Type B pancreatic cell (in vitro differentiated cells): ENCODE measurements at regions not wholly inside any gene's neighbourhood (a gene's known extent, or its start where the extent isn't known, plus 50 kb on each side); places are given as distances from the start of the nearest gene placed in this dataset.
A peak's percentile ranks its signal among the peaks of the same experiment; 100 is the strongest.
"Not testable (repeated sequence)": the region's sequence is repeated elsewhere in the genome, so short reads cannot be mapped to it uniquely, and the experiment has no call there.

Experiments
- DNase-seq: peaks from one replicate; pipeline ENCODE4 v3.0.0; 2021; ENCODE audit warnings: mixed read lengths; ENCODE audit not compliant: unreplicated experiment; ENCODE audit errors: extremely low spot score
- H3K27ac Mint-ChIP-seq: 2 replicates; pipeline ENCODE4 v1.8.0; 2021; ENCODE audit warnings: mild to moderate bottlenecking, mixed read lengths
- H3K27me3 Mint-ChIP-seq: 2 replicates; pipeline ENCODE4 v1.8.0; 2021; ENCODE audit warnings: mixed read lengths
- H3K36me3 Mint-ChIP-seq: 2 replicates; pipeline ENCODE4 v1.8.0; 2021; ENCODE audit warnings: mixed read lengths
- H3K4me1 Mint-ChIP-seq: one replicate; pipeline ENCODE4 v1.8.0; 2021; ENCODE audit warnings: mixed read lengths; ENCODE audit not compliant: unreplicated experiment
- H3K4me3 Mint-ChIP-seq: 2 replicates; pipeline ENCODE4 v1.8.0; 2021; ENCODE audit warnings: mild to moderate bottlenecking, mixed read lengths
- H3K9me3 Mint-ChIP-seq: 2 replicates; pipeline ENCODE4 v1.8.0; 2021; ENCODE audit warnings: mixed read lengths
- TF ChIP-seq, protein P1 (sequence below): fragments of 200-600 bp; sonication (generic); conservative IDR thresholded peaks from 2 replicates; pipeline ENCODE4 v1.5.0; 2021; ENCODE audit warnings: antibody characterized with exemption, mild to moderate bottlenecking

DNA sequence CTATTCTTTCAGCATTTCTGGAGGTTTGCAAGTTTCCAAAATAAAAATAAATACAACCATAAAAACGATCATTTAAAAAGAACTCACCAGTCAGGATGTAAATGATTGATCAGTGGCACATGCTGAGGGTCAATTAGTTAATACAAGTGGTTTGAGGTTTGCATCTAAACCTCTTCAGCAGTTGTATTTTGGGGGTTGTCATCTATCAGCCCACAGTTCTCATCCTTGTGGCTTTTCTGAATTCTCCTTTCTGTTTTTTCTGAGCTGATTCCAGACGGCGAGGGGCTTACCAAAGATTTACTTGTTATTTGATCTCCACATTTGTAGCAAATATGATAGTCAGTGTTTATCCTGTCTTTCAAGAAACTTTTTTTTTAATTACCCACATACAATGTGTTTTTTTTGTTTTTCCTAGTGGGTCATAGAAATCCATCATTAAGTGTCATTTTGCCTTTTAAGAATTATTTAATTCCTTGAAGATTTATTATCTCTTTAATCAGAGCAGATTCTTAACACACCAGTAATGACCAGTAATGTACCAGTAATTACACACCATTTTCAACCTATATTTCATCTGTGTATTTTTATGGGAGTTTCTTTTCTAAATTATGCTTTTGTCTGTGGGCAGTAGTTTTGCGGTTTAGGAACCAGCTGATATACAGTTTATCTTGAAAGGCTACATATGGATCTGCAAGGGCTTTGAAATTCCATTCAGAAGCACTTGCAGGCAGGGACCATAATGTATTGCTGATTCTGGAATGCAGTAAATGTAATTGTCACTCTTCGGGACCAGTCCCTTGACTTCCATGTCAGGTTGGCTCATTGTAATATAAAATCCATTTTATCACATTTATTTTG is 56.3 kb upstream of the DAAM1 start:
- DNase-seq, result no peak
- H3K4me3 Mint-ChIP-seq, result no peak overlapping the region
- TF ChIP-seq, protein P1, sequence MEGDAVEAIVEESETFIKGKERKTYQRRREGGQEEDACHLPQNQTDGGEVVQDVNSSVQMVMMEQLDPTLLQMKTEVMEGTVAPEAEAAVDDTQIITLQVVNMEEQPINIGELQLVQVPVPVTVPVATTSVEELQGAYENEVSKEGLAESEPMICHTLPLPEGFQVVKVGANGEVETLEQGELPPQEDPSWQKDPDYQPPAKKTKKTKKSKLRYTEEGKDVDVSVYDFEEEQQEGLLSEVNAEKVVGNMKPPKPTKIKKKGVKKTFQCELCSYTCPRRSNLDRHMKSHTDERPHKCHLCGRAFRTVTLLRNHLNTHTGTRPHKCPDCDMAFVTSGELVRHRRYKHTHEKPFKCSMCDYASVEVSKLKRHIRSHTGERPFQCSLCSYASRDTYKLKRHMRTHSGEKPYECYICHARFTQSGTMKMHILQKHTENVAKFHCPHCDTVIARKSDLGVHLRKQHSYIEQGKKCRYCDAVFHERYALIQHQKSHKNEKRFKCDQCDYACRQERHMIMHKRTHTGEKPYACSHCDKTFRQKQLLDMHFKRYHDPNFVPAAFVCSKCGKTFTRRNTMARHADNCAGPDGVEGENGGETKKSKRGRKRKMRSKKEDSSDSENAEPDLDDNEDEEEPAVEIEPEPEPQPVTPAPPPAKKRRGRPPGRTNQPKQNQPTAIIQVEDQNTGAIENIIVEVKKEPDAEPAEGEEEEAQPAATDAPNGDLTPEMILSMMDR, result no peak
- H3K9me3 Mint-ChIP-seq, result no peaks in the 10 kb centered on the region
- no peak overlapping the region for H3K27ac Mint-ChIP-seq
- H3K36me3 Mint-ChIP-seq, result no peaks in the 10 kb centered on the region
- peaks cover 21% of the 10 kb centered on the region for H3K4me1 Mint-ChIP-seq
- H3K27me3 Mint-ChIP-seq, result peaks cover 12% of the 10 kb centered on the region

- Mint-ChIP-seq H3K4me3 (no peak overlapping the region), H3K27me3 (peaks cover 12% of the 10 kb centered on the region), H3K4me1 (peaks cover 18% of the 10 kb centered on the region), H3K27ac (no peak overlapping the region), H3K9me3 (no peaks in the 10 kb centered on the region), H3K36me3 (no peaks in the 10 kb centered on the region)
- DNase-seq, result no peak
- TF ChIP-seq, protein P1, result peak; percentile 26
Observed at GRCh38 chr14:59132796-59133494, 55.5 kb upstream of the DAAM1 start.

DNA sequence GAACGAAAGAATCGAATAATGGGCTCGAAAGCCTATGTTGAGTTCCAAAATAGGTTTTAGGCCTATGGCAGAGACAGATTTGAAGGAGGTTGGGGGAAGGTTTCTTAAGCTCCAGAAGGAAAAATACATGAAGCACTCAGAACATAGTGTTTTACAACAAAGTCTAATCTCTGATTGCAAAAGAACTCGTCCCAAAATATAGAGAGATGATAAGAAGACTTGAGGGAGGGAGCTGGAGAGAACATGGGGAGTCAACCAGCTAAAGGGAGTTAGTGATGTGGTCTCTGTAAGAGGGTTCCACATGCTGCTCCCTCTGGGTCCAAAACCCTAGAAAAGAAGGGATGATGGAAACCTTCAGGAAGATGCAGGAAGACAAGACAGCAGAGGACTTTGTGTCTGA is 54.8 kb upstream of the DAAM1 start:
- peaks cover 12% of the 10 kb centered on the region for H3K27me3 Mint-ChIP-seq
- no peaks in the 10 kb centered on the region for H3K9me3 Mint-ChIP-seq
- H3K4me1 Mint-ChIP-seq, result peaks cover 18% of the 10 kb centered on the region
- H3K27ac Mint-ChIP-seq, result no peak overlapping the region
- no peak overlapping the region for H3K4me3 Mint-ChIP-seq
- TF ChIP-seq, protein P1, result no peak
- no peak for DNase-seq
- H3K36me3 Mint-ChIP-seq, result no peaks in the 10 kb centered on the region

DNA sequence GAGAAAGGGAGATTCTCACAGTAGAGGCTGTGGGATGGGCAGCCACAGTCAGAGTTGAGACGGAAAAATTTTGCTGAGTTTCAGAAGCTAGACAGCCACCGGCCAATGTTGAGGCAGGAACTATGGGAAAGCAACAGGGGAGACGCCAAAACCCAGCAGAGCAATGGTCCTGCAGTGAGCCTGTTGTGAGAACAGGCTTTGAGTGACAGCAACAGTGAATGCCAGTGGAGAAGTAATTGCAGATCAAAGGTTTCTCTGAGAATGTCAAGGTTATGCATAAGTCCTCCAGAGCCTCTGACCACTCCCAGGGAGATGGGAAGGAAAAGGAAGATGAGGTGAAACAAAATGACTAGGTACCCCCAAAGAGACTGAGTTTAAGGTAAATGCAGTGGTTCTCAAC is 54.2 kb upstream of the DAAM1 start:
- H3K27ac Mint-ChIP-seq, result no peak overlapping the region
- no peaks in the 10 kb centered on the region for H3K9me3 Mint-ChIP-seq
- peaks cover 12% of the 10 kb centered on the region for H3K27me3 Mint-ChIP-seq
- H3K4me3 Mint-ChIP-seq, result no peak overlapping the region
- DNase-seq, result no peak
- TF ChIP-seq, protein P1, result no peak
- H3K36me3 Mint-ChIP-seq, result no peaks in the 10 kb centered on the region
- peaks cover 18% of the 10 kb centered on the region for H3K4me1 Mint-ChIP-seq

DNA sequence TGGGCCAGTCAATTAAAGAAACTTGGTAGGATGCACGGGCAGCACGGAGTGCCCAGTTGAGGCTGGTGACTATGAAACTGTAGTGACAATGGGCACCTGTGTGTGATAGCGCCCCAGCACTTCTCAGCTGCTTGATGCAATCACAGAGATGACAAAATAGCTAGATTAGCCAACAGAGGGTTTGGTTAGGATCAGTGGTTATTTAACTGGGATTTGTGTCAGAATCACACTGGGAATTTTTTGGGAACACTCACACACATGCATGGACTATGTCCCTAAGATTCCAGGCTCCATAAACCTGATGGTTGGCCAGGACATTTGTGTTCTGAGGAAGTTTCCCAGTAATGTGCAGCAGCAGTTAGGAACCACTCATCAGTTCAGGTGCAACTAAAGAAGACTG is 51.2 kb upstream of the DAAM1 start:
- DNase-seq, result no peak
- no peaks in the 10 kb centered on the region for H3K9me3 Mint-ChIP-seq
- TF ChIP-seq, protein P1, result no peak
- H3K36me3 Mint-ChIP-seq, result no peaks in the 10 kb centered on the region
- H3K4me3 Mint-ChIP-seq, result no peak overlapping the region
- H3K27me3 Mint-ChIP-seq, result peaks cover 17% of the 10 kb centered on the region
- H3K27ac Mint-ChIP-seq, result no peak overlapping the region
- H3K4me1 Mint-ChIP-seq, result peaks cover 18% of the 10 kb centered on the region

GRCh38 chr14:59138576-59138975 is 49.9 kb upstream of the DAAM1 start:
- H3K36me3 Mint-ChIP-seq, H3K9me3 Mint-ChIP-seq, H3K27ac Mint-ChIP-seq, DNase-seq, H3K4me3 Mint-ChIP-seq: not testable (repeated sequence)
- peaks cover 14% of the 10 kb centered on the region for H3K4me1 Mint-ChIP-seq
- H3K27me3 Mint-ChIP-seq, result peaks cover 16% of the 10 kb centered on the region
